ENCODE measurements at regions not wholly inside any gene's neighbourhood (a gene's known extent, or its start where the extent isn't known, plus 50 kb on each side); places are given as distances from the start of the nearest gene placed in this dataset.

GRCh38 chr2:236341721-236342120 lies 77.5 kb upstream of the ASB18 start:
- H4K20me1 ChIP-seq (ENCODE audit: control insufficient read depth, insufficient read depth) = no peaks in the 10 kb centered on the region
- no TSS peak for BruUV-seq (replicated peaks)
- POLR2A ChIA-PET = no interaction called here
- WGBS (ENCODE audit: insufficient coverage, insufficient replicate concordance, low lambda C conversion rate, missing lambda C conversion rate) = 22% methylated on average over 14 of the region's 14 CpGs
- intact Hi-C loops (cut with micrococcal nuclease; ENCODE audit: unreplicated experiment) (no loop called here), in situ Hi-C loops (cut with MboI) (no loop called here)
- SMC1A ChIA-PET (ENCODE audit: uncharacterized antibody, unreplicated experiment) = no interaction called here
- H3K9me3 ChIP-seq (replicated peaks; ENCODE audit: control insufficient read depth, insufficient read depth, low read length) = no peaks in the 10 kb centered on the region
- H3K36me3 ChIP-seq (ENCODE audit: control insufficient read depth in 2 of 2, insufficient read depth in 2 of 2, low read length in 1 of 2) = no peaks in the 10 kb centered on the region
- peaks cover 0 to 7% of the 10 kb centered on the region in 2 experiments; a peak in 2 of 4 replicates for H3K27me3 ChIP-seq (replicated peaks in 1 of 2; ENCODE audit: control insufficient read depth in 2 of 2, insufficient read depth in 2 of 2, low read length in 1 of 2)
- H3K79me2 ChIP-seq (ENCODE audit: control insufficient read depth, insufficient read depth, low read length) = no peaks in the 10 kb centered on the region
- CTCF ChIA-PET = interaction anchor here (1.5 kb wide), 1 partner anchor 228 kb away, joined by 3 read pairs; the partner anchor contains the start of gene ACKR3
- FAIRE-seq (no peak), ATAC-seq (no peak), DNase-seq (ENCODE audit: low read depth, low spot score) (no peak)
- H3K4me1 ChIP-seq (ENCODE audit: control insufficient read depth, insufficient read depth, low read length) = no peaks in the 10 kb centered on the region
- no peak overlapping the region for H3K4me2 ChIP-seq (ENCODE audit: control insufficient read depth, insufficient read depth)
- H3K27ac ChIP-seq (ENCODE audit: control insufficient read depth, insufficient read depth) = no peak overlapping the region
- TF ChIP-seq E2F8 (IDR thresholded peaks at IDR 0.05; ENCODE audit: low read depth, partially characterized antibody) = no peak
- RAD21 ChIA-PET (ENCODE audit: unreplicated experiment) = no interaction called here
- no peak overlapping the region for H3K4me3 ChIP-seq
- no peak overlapping the region for H3K9ac ChIP-seq (ENCODE audit: control insufficient read depth, insufficient read depth, low read length)
- H2AFZ ChIP-seq (ENCODE audit: control insufficient read depth, low read depth, low read length) = no peak overlapping the region

- Histone ChIP-seq H3K4me3 (no peak overlapping the region), H3K27ac (ENCODE audit: control insufficient read depth, insufficient read depth) (no peak overlapping the region), H4K20me1 (ENCODE audit: control insufficient read depth, insufficient read depth) (no peaks in the 10 kb centered on the region), H2AFZ (ENCODE audit: control insufficient read depth, low read depth, low read length) (no peak overlapping the region), H3K9ac (ENCODE audit: control insufficient read depth, insufficient read depth, low read length) (no peak overlapping the region), H3K27me3 (replicated peaks in 1 of 2; ENCODE audit: control insufficient read depth in 2 of 2, insufficient read depth in 2 of 2, low read length in 1 of 2) (peaks cover 0 to 4% of the 10 kb centered on the region in 2 experiments; a peak in 2 of 4 replicates), H3K36me3 (ENCODE audit: control insufficient read depth in 2 of 2, insufficient read depth in 2 of 2, low read length in 1 of 2) (no peaks in the 10 kb centered on the region), H3K79me2 (ENCODE audit: control insufficient read depth, insufficient read depth, low read length) (no peaks in the 10 kb centered on the region), H3K4me2 (ENCODE audit: control insufficient read depth, insufficient read depth) (no peak overlapping the region), H3K9me3 (replicated peaks; ENCODE audit: control insufficient read depth, insufficient read depth, low read length) (no peaks in the 10 kb centered on the region), H3K4me1 (ENCODE audit: control insufficient read depth, insufficient read depth, low read length) (no peaks in the 10 kb centered on the region)
- in situ Hi-C loops (cut with MboI) (no loop called here), intact Hi-C loops (cut with micrococcal nuclease; ENCODE audit: unreplicated experiment) (no loop called here)
- CTCF ChIA-PET = interaction anchor here (1.2 to 1.7 kb wide), 3 partner anchors 227 to 732 kb away, joined by 3 to 8 read pairs (median 4); partner anchors contain the start of gene ACKR3
- RAD21 ChIA-PET (ENCODE audit: unreplicated experiment) = interaction anchor here (0.8 kb wide), 1 partner anchor 720 kb away, joined by 3 read pairs; no protein-coding TSS in a partner anchor
- FAIRE-seq (no peak), DNase-seq (ENCODE audit: low read depth, low spot score) (no peak), ATAC-seq (no peak)
- no TSS peak for BruUV-seq (replicated peaks)
- SMC1A ChIA-PET (ENCODE audit: uncharacterized antibody, unreplicated experiment) = interaction anchor here (0.7 to 1.4 kb wide), 2 partner anchors 227 to 717 kb away, joined by 3 read pairs; partner anchors contain the start of gene ACKR3
- POLR2A ChIA-PET = no interaction called here
- WGBS (ENCODE audit: insufficient coverage, insufficient replicate concordance, low lambda C conversion rate, missing lambda C conversion rate) = 39% methylated on average over 10 of the region's 10 CpGs
- no peak for TF ChIP-seq HDGF (IDR thresholded peaks at IDR 0.05)
- no peak for TF ChIP-seq FOS (IDR thresholded peaks at IDR 0.05; ENCODE audit: borderline replicate concordance, extremely low read depth, insufficient read length)
- no peak for TF ChIP-seq BCLAF1 (IDR thresholded peaks at IDR 0.05)
- TF ChIP-seq MTA3 (IDR thresholded peaks at IDR 0.05; ENCODE audit: borderline replicate concordance, low read length) = no peak
- TF ChIP-seq E4F1 (IDR thresholded peaks at IDR 0.05; ENCODE audit: borderline replicate concordance, partially characterized antibody) = no peak
- TF ChIP-seq IRF5 (IDR thresholded peaks at IDR 0.05; ENCODE audit: borderline replicate concordance) = no peak
These were observed 78.3 kb upstream of the ASB18 start for GRCh38 chr2:236342507-236342906.
